Upper lobe of left lung (tissue), 4 donors: ENCODE measurements at regions not wholly inside any gene's neighbourhood (a gene's known extent, or its start where the extent isn't known, plus 50 kb on each side); places are given as distances from the start of the nearest gene placed in this dataset.

Experiments used
- POLR2A ChIP-seq, 4 donors: fragments of 450-650 bp; IDR thresholded peaks; one replicate each; pipeline ENCODE4 v1.5.1; 2016 to 2017; ENCODE audit warnings: antibody characterized with exemption in 4 of 4, mild to moderate bottlenecking in 2 of 4
- POLR2AphosphoS5 ChIP-seq, 2 donors: sonication (generic); formaldehyde crosslinking; IDR thresholded peaks; one replicate each; pipeline ENCODE4 v1.5.1; 2017; ENCODE audit warnings: antibody characterized with exemption in 2 of 2
- TF ChIP-seq, protein P1 (sequence below), 6 experiments: fragments of 450-650 bp in 4 of 6; fragments of 200-600 bp in 2 of 6; sonication (generic) in 2 of 6; IDR thresholded peaks; one replicate each; pipeline ENCODE4 v1.5.1; 2016 to 2019; ENCODE audit warnings: antibody characterized with exemption in 6 of 6

GRCh38 chr7:46177821-46178220, 256.7 kb upstream of the IGFBP3 start:
- TF ChIP-seq POLR2A (IDR thresholded peaks at IDR 0.05): no peak
- TF ChIP-seq, protein P1, sequence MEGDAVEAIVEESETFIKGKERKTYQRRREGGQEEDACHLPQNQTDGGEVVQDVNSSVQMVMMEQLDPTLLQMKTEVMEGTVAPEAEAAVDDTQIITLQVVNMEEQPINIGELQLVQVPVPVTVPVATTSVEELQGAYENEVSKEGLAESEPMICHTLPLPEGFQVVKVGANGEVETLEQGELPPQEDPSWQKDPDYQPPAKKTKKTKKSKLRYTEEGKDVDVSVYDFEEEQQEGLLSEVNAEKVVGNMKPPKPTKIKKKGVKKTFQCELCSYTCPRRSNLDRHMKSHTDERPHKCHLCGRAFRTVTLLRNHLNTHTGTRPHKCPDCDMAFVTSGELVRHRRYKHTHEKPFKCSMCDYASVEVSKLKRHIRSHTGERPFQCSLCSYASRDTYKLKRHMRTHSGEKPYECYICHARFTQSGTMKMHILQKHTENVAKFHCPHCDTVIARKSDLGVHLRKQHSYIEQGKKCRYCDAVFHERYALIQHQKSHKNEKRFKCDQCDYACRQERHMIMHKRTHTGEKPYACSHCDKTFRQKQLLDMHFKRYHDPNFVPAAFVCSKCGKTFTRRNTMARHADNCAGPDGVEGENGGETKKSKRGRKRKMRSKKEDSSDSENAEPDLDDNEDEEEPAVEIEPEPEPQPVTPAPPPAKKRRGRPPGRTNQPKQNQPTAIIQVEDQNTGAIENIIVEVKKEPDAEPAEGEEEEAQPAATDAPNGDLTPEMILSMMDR (IDR thresholded peaks at IDR 0.05): no peak
- TF ChIP-seq POLR2AphosphoS5 (IDR thresholded peaks at IDR 0.05): no peak
